Stimulated activated CD4-positive, alpha-beta T cell treated with anti-CD3 and anti-CD28 coated beads, Interleukin-15, amount 100 ng/mL, for 24 hours (primary cell): ENCODE measurements at regions not wholly inside any gene's neighbourhood (a gene's known extent, or its start where the extent isn't known, plus 50 kb on each side); places are given as distances from the start of the nearest gene placed in this dataset.

ENCODE experiments used
- DNase-seq: peaks from one replicate; pipeline ENCODE4 v3.0.0-alpha.2; 2020

DNA sequence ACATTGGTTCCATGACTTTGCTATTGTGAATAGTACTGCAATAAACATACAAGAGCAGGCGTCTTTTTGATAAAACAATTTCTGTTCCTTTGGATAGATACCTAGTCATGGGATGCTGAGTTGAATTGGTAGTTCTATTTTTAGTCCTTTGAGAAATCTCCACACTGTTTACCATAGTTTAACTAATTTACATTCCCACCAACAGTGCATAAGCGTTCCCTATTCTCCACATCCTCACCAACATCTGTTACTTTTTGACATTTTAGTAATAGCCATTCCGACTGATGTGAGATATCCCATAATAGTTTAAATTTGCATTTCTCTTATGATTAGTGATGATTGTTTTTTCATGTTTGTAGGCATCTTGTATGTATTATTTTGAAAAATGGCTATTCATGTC is 707.0 kb downstream of the SORCS1 start:
- DNase-seq: no peak

GRCh38 chr10:106454233-106454632 is 710.3 kb downstream of the SORCS1 start:
- no peak for DNase-seq

GRCh38 chr10:106450966-106451365 is 713.5 kb downstream of the SORCS1 start:
- no peak for DNase-seq

DNA sequence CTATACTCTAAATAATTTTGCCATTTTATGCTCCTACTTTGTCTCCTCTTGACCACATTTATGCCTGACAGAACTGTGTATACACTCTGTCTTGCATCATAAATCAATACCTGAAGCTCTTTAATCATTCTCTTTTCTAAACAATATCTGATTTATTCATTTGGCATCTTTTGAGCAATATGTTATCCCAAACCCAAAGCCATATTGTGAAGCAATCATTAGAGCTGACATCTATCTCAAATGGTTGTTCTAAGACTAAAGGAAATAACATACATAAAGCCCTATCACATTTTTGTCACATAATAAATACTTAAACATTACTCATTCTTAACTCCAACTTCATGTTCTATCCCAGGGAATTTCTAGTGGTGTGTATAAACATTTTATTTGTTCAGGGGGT is 717.6 kb downstream of the SORCS1 start:
- DNase-seq: no peak

DNA sequence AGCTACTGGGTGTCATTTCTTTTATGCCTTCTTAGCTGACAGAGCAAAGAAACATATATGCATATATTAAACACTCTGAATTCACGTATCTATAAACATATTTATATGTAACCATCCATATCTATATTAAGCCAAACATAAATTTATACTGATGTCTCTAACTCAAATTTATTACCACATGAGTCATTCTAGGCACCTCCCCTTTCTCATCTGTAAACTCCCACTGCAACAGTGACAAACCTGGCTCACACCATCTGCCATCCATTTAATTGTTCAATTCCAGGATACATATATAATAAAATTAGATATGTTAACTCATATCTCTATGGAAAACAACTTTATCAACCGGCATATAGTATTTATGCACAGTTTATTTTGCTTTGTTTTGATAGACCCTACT is 722.3 kb downstream of the SORCS1 start:
- DNase-seq: no peak

DNA sequence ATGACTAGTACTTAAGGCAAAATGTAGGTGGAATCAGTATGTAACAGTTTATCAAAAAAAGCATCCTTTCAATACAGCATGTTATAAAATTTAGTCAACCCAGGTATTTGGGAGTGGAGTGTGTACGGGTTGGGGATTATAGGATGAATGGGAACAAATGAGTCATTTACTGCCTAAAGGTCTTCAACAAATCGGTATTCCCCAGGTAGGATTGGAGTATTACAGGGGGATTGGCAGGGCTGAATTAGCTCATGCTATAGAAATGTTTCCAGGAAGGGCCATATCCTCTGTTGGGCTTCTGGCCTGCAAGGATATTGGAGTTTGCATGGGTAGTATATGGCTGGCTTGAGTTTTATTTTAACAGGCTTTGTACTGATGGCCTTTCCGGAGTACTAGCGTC is 723.7 kb downstream of the SORCS1 start:
- no peak for DNase-seq

DNA sequence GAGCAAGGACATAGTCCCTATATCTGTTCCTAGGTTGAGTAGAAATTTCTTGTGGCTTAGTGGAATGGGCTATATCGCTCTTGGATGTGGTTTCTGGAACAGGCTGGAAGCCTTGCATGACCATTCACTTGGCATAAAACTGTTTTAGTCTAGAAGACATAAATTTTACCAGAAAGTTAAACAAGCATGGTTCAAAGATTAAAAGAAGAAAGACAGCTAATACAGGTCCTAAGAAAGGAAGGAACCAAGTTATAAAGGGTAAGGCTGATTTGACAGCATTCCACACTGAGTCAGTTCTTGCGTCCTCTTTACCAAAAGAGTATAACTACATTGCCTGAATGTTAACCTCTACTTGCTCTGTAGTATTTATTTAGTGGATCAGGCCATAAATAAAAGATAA is 724.2 kb downstream of the SORCS1 start:
- no peak for DNase-seq

DNA sequence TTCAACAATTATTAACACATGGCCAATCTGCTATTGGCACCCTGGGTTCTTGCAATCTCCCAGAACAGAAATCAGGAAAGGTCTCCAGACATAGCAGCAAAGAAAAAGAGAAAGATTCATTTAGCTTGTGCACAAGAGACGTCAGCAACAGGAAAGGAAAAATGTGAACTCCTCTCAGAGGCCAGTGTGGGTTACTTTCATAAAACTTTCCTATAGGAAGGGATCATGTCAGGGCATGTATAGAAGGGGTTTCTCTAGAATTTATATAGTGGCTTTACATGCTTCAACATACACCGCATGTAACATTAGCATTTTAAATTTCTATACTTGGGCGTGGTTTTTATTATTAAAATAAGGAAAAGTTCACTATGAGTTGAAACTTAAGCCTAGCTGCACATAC is 725.1 kb downstream of the SORCS1 start:
- DNase-seq: no peak

- no peak for DNase-seq
Observed at GRCh38 chr10:106438386-106438785, 726.1 kb downstream of the SORCS1 start.

GRCh38 chr10:106436123-106436715 is 728.3 kb downstream of the SORCS1 start:
- DNase-seq: no peak

- no peak for DNase-seq
Observed at GRCh38 chr10:106435081-106435480, 729.4 kb downstream of the SORCS1 start.

DNA sequence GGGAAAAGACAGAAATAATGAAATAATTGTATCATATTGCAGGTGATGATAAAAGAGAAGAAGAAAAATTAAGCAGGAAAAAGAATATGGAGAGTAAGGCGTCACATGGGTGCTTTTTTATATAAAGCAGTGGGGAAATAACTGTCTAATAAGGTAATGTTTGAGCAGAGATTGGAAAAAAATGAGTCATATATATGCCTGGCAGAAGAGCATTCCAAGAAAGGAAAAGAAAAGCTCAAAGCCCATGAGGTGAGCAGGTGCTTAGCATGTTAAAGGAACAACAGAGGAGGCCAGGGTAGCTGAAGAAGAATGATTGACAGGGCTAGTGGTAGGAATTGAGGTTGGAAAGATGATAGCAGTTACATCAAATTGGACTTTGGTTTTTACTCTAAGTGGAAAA is 739.5 kb downstream of the SORCS1 start:
- DNase-seq: no peak

DNA sequence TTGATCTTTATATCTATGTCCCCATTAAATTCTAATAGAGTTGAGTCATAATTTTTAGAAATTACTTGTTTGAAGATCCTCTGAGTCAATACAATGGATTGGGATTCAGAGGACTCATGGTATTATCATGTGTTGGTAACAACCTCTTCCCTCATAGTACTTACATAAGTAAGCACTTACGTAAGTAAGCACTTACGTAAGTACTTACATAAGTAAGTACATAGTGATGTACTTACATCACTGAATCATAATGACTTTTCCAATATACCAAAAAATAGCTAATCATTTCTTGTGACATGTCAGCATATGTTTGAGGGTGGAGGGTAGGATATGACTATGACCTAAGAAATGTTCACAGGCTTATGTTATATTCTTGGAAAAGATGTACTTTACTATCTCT is 740.5 kb downstream of the SORCS1 start:
- DNase-seq: no peak

DNA sequence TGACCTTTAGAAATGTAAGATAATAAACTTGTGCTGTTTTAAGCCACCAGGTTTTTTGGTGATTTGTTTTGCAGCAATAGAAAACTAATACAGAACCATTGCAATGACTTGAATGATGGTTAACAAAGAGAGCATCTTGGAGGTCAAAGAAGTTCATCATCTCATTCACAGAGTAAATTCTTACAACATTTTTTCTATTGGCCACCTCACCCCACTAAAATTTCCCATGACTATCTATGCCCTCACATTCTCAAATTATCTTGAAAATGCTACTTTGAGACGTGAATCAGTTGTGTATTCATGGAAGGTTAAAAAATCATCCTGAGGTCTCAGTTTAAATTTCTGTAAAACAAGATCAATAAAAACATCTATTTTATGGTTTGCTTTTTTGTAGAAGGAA is 754.2 kb downstream of the SORCS1 start:
- DNase-seq: no peak

- no peak for DNase-seq
Observed at GRCh38 chr10:106405141-106405540, 759.4 kb downstream of the SORCS1 start.

DNA sequence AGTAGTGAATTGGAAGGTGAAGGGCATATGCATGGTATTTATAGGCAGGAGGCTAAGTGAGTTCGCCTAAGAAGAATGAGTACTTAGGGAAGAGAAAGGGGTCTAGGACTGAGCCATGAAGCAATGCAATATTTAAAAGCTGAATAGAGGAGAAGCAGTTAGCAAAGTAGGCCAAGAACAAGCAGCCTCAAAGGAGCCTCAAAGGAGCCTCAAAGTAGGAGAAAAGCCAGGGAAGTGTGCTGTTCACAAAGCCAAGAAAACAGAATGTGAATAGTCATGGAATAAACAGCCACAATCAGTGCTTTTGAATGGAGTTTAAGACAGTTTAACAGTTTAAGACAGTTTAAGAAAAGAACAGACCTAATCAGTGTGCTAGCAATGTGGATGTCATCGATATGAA is 762.0 kb downstream of the SORCS1 start:
- DNase-seq: no peak

- no peak for DNase-seq
Observed at GRCh38 chr10:106401967-106402366, 762.5 kb downstream of the SORCS1 start.

DNA sequence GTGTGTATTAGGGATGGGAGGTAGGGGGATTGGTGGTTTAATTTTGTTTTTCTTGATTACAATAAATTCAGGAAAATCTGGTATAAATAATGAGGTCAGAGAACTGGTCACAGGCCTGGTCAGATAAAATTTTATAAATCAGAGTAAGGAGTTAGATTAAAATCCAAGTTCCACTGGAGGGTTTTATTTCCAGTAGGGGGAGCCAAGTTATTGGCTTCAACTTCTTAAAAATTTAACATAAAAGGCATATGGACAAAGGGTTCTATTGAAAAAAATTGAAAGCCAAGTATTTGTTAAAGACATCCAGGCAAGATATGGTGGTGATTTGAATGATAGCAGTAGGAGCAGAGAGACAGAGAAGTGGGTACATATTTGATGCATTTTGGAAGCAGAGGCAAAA is 763.3 kb downstream of the SORCS1 start:
- no peak for DNase-seq

GRCh38 chr10:106399112-106399511 is 765.4 kb downstream of the SORCS1 start:
- no peak for DNase-seq

- DNase-seq: no peak
Observed at GRCh38 chr10:106396192-106396591, 768.3 kb downstream of the SORCS1 start.

DNA sequence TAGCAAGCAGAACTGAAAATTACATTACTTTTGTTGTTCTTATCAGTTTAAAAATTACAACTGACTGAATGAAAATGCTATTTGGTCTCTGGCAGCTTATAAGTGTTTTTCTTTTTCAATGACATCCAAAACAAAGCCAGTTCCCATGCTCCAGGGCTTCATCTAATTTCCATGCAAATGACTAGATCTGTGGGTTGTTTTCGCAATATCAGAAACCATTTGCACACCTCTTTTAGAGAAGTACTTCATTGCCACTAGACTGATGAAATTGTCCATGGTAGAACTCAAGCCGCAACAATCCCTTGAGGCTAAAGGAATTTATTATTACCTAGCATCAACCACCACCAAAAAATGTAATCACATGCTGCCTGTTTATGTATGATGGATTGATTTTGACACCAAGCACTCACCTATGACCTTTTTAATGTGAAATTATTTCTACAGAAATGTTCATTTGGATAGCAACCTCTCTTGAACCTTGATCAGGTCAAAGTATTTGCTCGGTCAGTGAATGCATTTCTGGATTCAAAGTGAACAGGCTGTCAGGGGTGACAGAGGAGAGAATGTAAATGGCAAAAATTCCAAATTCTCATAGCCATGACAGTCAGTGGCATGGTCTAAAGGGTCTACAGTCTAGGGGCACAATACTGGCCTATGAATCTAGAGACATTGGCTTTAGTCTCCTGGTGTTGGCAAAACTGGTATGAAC is 769.3 kb downstream of the SORCS1 start:
- DNase-seq: no peak

- no peak for DNase-seq
Observed at GRCh38 chr10:106392778-106393177, 771.7 kb downstream of the SORCS1 start.

DNA sequence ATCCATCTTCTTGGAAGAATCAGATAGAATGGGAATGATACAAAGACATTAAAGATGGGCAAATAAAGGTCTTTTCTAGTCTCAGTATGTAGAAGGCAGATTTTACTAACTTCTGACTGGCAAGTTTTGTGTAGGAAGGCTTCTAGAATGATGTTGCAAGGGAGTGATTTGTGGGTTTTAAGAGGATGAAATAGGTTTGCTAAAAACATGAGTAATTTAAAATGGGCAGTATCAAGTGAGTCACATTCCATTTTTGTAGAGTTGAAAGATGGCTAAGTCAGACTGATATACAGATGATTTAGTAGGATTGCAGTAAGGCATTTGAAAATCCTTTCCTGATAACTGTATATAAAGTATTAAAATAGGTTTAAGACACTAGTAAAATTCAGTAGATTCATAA is 777.4 kb downstream of the SORCS1 start:
- no peak for DNase-seq

GRCh38 chr10:106384496-106384895 is 780.0 kb downstream of the SORCS1 start:
- no peak for DNase-seq

DNA sequence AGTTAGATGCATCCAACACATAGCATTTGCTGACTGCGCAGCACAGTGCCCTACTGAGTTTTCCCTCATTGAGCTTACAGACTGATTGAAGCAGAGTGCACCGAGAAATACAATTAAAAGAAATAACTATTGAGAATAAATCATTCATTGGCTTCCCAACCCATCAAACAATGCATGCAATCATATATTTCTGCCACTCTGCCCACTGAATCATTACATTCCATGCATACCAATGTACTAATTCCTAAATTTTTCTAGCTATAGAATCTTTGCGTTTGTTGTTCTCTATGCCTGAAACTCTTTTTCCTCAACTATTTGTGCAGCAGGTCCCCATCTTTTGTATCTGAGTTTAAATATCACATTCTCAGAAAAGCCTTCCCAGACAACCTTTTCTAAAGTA is 783.8 kb downstream of the SORCS1 start:
- DNase-seq: no peak
